DOHH2 (cell line): ENCODE measurements at regions not wholly inside any gene's neighbourhood (a gene's known extent, or its start where the extent isn't known, plus 50 kb on each side); places are given as distances from the start of the nearest gene placed in this dataset.

Experiments
- H3F3A ChIP-seq: fragments of 200-600 bp; sonication (generic), shearing (Covaris generic); 2 replicates; pipeline ENCODE4 v1.6.0; 2016; ENCODE audit warnings: antibody characterized with exemption, mild to moderate bottlenecking; ENCODE audit not compliant: control insufficient read depth, insufficient read depth
- H3K27ac ChIP-seq: fragments of 200-600 bp; sonication (generic); 2 replicates; pipeline ENCODE4 v1.5.1; 2014; ENCODE audit warnings: low read depth, mild to moderate bottlenecking, low read length, moderate library complexity
- H3K27me3 ChIP-seq: fragments of 200-600 bp; sonication (generic); 2 replicates; pipeline ENCODE4 v1.6.1; 2014; ENCODE audit warnings: mild to moderate bottlenecking, low read length, mixed read lengths; ENCODE audit not compliant: control insufficient read depth
- H3K36me3 ChIP-seq: fragments of 200-600 bp; sonication (generic); 2 replicates; pipeline ENCODE4 v1.6.1; 2014; ENCODE audit warnings: mild to moderate bottlenecking, low read length, moderate library complexity, mixed read lengths; ENCODE audit not compliant: control insufficient read depth
- H3K4me1 ChIP-seq: fragments of 200-600 bp; sonication (generic); 2 replicates; pipeline ENCODE4 v1.6.1; 2014; ENCODE audit warnings: mild to moderate bottlenecking, low read length, mixed read lengths; ENCODE audit not compliant: control insufficient read depth
- H3K4me2 ChIP-seq: fragments of 200-600 bp; sonication (generic); 2 replicates; pipeline ENCODE4 v1.6.0; 2014; ENCODE audit warnings: mild to moderate bottlenecking, low read length, moderate library complexity
- H3K4me3 ChIP-seq: fragments of 200-600 bp; sonication (generic); 2 replicates; pipeline ENCODE4 v1.5.1; 2014; ENCODE audit warnings: mild to moderate bottlenecking, low read length, mixed read lengths
- H3K79me2 ChIP-seq: fragments of 200-600 bp; sonication (generic); 2 replicates; pipeline ENCODE4 v1.6.1; 2014; ENCODE audit warnings: mild to moderate bottlenecking, low read length, mixed read lengths; ENCODE audit not compliant: control insufficient read depth
- H3K9me2 ChIP-seq: fragments of 200-600 bp; sonication (generic); replicated peaks from 2 replicates; pipeline ENCODE4 v1.6.1; 2014; ENCODE audit warnings: mild to moderate bottlenecking, low read length, mixed read lengths; ENCODE audit not compliant: control insufficient read depth
- H3K9me3 ChIP-seq: fragments of 200-600 bp; sonication (generic); 2 replicates; pipeline ENCODE4 v1.6.1; 2014; ENCODE audit warnings: antibody characterized with exemption, low read length, mixed read lengths; ENCODE audit not compliant: control insufficient read depth, insufficient read depth
- H4K20me1 ChIP-seq: fragments of 200-600 bp; sonication (generic); 2 replicates; pipeline ENCODE4 v1.6.0; 2014; ENCODE audit warnings: low read depth, mild to moderate bottlenecking, antibody characterized with exemption, low read length, moderate library complexity; ENCODE audit not compliant: control insufficient read depth, insufficient read depth
- CTCF ChIP-seq: fragments of 200-600 bp; sonication (generic); IDR thresholded peaks from one replicate; pipeline ENCODE4 v1.5.1; 2014; ENCODE audit warnings: antibody characterized with exemption, mild to moderate bottlenecking, low read depth, low read length; ENCODE audit not compliant: poor library complexity, severe bottlenecking
- EZH2phosphoT487 ChIP-seq: fragments of 200-600 bp; sonication (generic); IDR thresholded peaks from 2 replicates; pipeline ENCODE4 v1.6.1; 2017; ENCODE audit warnings: borderline replicate concordance, mild to moderate bottlenecking, antibody characterized with exemption, low read length, moderate library complexity, mixed read lengths

- no peaks in the 10 kb centered on the region for H4K20me1 ChIP-seq
- no peaks in the 10 kb centered on the region for H3K36me3 ChIP-seq
- H3F3A ChIP-seq: no peaks in the 10 kb centered on the region
- no peak overlapping the region for H3K4me2 ChIP-seq
- no peaks in the 10 kb centered on the region for H3K9me2 ChIP-seq
- no peak overlapping the region for H3K27ac ChIP-seq
- H3K4me3 ChIP-seq: no peak overlapping the region
- H3K9me3 ChIP-seq: no peaks in the 10 kb centered on the region
- H3K79me2 ChIP-seq: no peaks in the 10 kb centered on the region
- no peaks in the 10 kb centered on the region for H3K4me1 ChIP-seq
- H3K27me3 ChIP-seq: no peaks in the 10 kb centered on the region; the same call in 1 of the 2 replicates
- TF ChIP-seq CTCF (no peak), EZH2phosphoT487 (no peak)
These were observed 62.1 kb upstream of the LMO1 start for GRCh38 chr11:8325591-8326304.

- H3K27me3 ChIP-seq: no peaks in the 10 kb centered on the region; the same call in 1 of the 2 replicates
- no peaks in the 10 kb centered on the region for H3K9me2 ChIP-seq
- TF ChIP-seq CTCF (no peak), EZH2phosphoT487 (no peak)
- H4K20me1 ChIP-seq: no peaks in the 10 kb centered on the region
- H3K27ac ChIP-seq: no peak overlapping the region
- no peak overlapping the region for H3K4me2 ChIP-seq
- no peaks in the 10 kb centered on the region for H3K36me3 ChIP-seq
- H3K79me2 ChIP-seq: no peaks in the 10 kb centered on the region
- no peaks in the 10 kb centered on the region for H3F3A ChIP-seq
- no peak overlapping the region for H3K4me3 ChIP-seq
- no peaks in the 10 kb centered on the region for H3K4me1 ChIP-seq
- H3K9me3 ChIP-seq: no peaks in the 10 kb centered on the region
These were observed 59.7 kb upstream of the LMO1 start for GRCh38 chr11:8323161-8323935.

GRCh38 chr11:8321876-8322275 lies 58.2 kb upstream of the LMO1 start:
- no peaks in the 10 kb centered on the region for H3K9me2 ChIP-seq

More at GRCh38 chr11:8321876-8322275, 58.2 kb upstream of the LMO1 start:
- H3K27me3 ChIP-seq: no peaks in the 10 kb centered on the region; the same call in 1 of the 2 replicates
- H3F3A ChIP-seq: no peaks in the 10 kb centered on the region
- H4K20me1 ChIP-seq: no peaks in the 10 kb centered on the region
- no peaks in the 10 kb centered on the region for H3K36me3 ChIP-seq
- H3K4me3 ChIP-seq: no peak overlapping the region
- no peaks in the 10 kb centered on the region for H3K4me1 ChIP-seq
- no peak overlapping the region for H3K4me2 ChIP-seq
- H3K27ac ChIP-seq: no peak overlapping the region
- no peak for TF ChIP-seq CTCF
- TF ChIP-seq EZH2phosphoT487: no peak
- H3K79me2 ChIP-seq: no peaks in the 10 kb centered on the region
- H3K9me3 ChIP-seq: no peaks in the 10 kb centered on the region
